ENCODE measurements at regions not wholly inside any gene's neighbourhood (a gene's known extent, or its start where the extent isn't known, plus 50 kb on each side); places are given as distances from the start of the nearest gene placed in this dataset.

- no peak for DNase-seq
Observed at GRCh38 chr4:140316799-140317198, 56.6 kb upstream of the SCOC start.

GRCh38 chr4:140315970-140316369 is 57.5 kb upstream of the SCOC start:
- DNase-seq = no peak

GRCh38 chr4:140315438-140315837 is 58.0 kb upstream of the SCOC start:
- DNase-seq = no peak

GRCh38 chr4:140315019-140315418 is 58.4 kb upstream of the SCOC start:
- DNase-seq = no peak

- no peak for DNase-seq
Observed at GRCh38 chr4:140312100-140312499, 61.3 kb upstream of the SCOC start.

GRCh38 chr4:140311257-140311835 is 62.1 kb upstream of the SCOC start:
- no peak for DNase-seq

GRCh38 chr4:140309124-140309870 is 64.1 kb upstream of the SCOC start:
- DNase-seq = no peak

- DNase-seq = no peak
Observed at GRCh38 chr4:140308366-140309123, 64.9 kb upstream of the SCOC start.

- no peak for DNase-seq
Observed at GRCh38 chr4:140305053-140305452, 68.4 kb upstream of the SCOC start.

GRCh38 chr4:140304346-140304745 is 69.1 kb upstream of the SCOC start:
- no peak for DNase-seq

- DNase-seq = no peak
Observed at GRCh38 chr4:140302151-140302859, 71.1 kb upstream of the SCOC start.

GRCh38 chr4:140300271-140300970 is 73.0 kb upstream of the SCOC start:
- DNase-seq = no peak

GRCh38 chr4:140298001-140298400 is 75.4 kb upstream of the SCOC start:
- DNase-seq = no peak

GRCh38 chr4:140297221-140297570 is 76.2 kb upstream of the SCOC start:
- peak; percentile 3 for DNase-seq

- DNase-seq = no peak
Observed at GRCh38 chr4:140296335-140297220, 76.9 kb upstream of the SCOC start.

GRCh38 chr4:140293979-140294378 is 79.5 kb upstream of the SCOC start:
- no peak for DNase-seq

GRCh38 chr4:140291259-140291658 is 82.2 kb upstream of the SCOC start:
- no peak for DNase-seq

GRCh38 chr4:140289486-140289885 is 84.0 kb upstream of the SCOC start:
- no peak for DNase-seq

GRCh38 chr4:140286456-140286855 is 87.0 kb upstream of the SCOC start:
- DNase-seq = no peak

- no peak for DNase-seq
Observed at GRCh38 chr4:140284456-140284855, 89.0 kb upstream of the SCOC start.

- no peak for DNase-seq
Observed at GRCh38 chr4:140281828-140282552, 91.5 kb upstream of the SCOC start.
